CD4-positive, alpha-beta T cell (primary cell): ENCODE measurements at regions not wholly inside any gene's neighbourhood (a gene's known extent, or its start where the extent isn't known, plus 50 kb on each side); places are given as distances from the start of the nearest gene placed in this dataset.

ENCODE experiments used
- ATAC-seq: fragments of 200-7000 bp; cut with Tn5 transposase; one replicate; pipeline ENCODE4 v1.10.0; 2022; ENCODE audit warnings: mild to moderate bottlenecking; ENCODE audit not compliant: poor library complexity
- CTCF ChIA-PET: fragments of 350-600 bp; sonication (Branson Sonifier 250); formaldehyde crosslinking; loops from one replicate; lab custom pipeline; 2021; ENCODE audit warnings: antibody characterized with exemption, inconsistent platforms; lab: Charles Lee
- POLR2A ChIA-PET: fragments of 350-600 bp; sonication (Branson Sonifier 250); formaldehyde crosslinking; loops from one replicate; lab custom pipeline; 2021; ENCODE audit warnings: antibody characterized with exemption, inconsistent platforms; lab: Charles Lee
- DNase-seq, 14 experiments: peaks; one replicate each; pipeline ENCODE4 v3.0.0-alpha.2; 2013 to 2020; ENCODE audit warnings: mixed read lengths in 2 of 14
- H3K27ac ChIP-seq, 2 donors: one replicate each; pipeline versions ENCODE4 v1.5.1 to v1.7.0; 2013; ENCODE audit warnings: low read length in 2 of 2, low read depth in 1 of 2, mild to moderate bottlenecking in 1 of 2
- H3K27me3 ChIP-seq, 2 experiments: 1 replicate in 1 of 2; 2 replicates in 1 of 2; pipeline versions ENCODE4 v1.6.1 to v1.7.0; 2013; ENCODE audit warnings: low read length in 2 of 2, control low read depth in 1 of 2, mild to moderate bottlenecking in 1 of 2, moderate library complexity in 1 of 2; ENCODE audit not compliant: insufficient read depth in 2 of 2, control insufficient read depth in 1 of 2
- H3K36me3 ChIP-seq: one replicate; pipeline ENCODE4 v1.6.1; 2013; ENCODE audit warnings: low read length, control low read depth; ENCODE audit not compliant: insufficient read depth
- H3K4me1 ChIP-seq: one replicate; pipeline ENCODE4 v1.6.1; 2013; ENCODE audit warnings: low read length, control low read depth; ENCODE audit not compliant: insufficient read depth
- H3K4me3 ChIP-seq: one replicate; pipeline ENCODE4 v1.5.1; 2013; ENCODE audit warnings: mild to moderate bottlenecking, low read length, moderate library complexity
- H3K9me3 ChIP-seq, 2 experiments: 1 replicate in 1 of 2; 2 replicates in 1 of 2; pipeline versions ENCODE4 v1.6.1 to v1.7.0; 2013; ENCODE audit warnings: low read length in 2 of 2, mild to moderate bottlenecking in 2 of 2, control low read depth in 1 of 2, moderate library complexity in 1 of 2; ENCODE audit not compliant: control insufficient read depth in 1 of 2, insufficient read depth in 1 of 2
- H3K27ac Mint-ChIP-seq: one replicate; pipeline ENCODE4 v1.8.0; 2020; ENCODE audit warnings: mixed read lengths
- H3K27me3 Mint-ChIP-seq: one replicate; pipeline ENCODE4 v1.8.0; 2021; ENCODE audit warnings: mixed read lengths
- H3K36me3 Mint-ChIP-seq: one replicate; pipeline ENCODE4 v1.8.0; 2021; ENCODE audit warnings: low read depth, mixed read lengths
- H3K4me1 Mint-ChIP-seq: one replicate; pipeline ENCODE4 v1.8.0; 2021; ENCODE audit warnings: low read depth, mixed read lengths
- H3K4me3 Mint-ChIP-seq: one replicate; pipeline ENCODE4 v1.8.0; 2020; ENCODE audit warnings: mild to moderate bottlenecking, mixed read lengths
- H3K9me3 Mint-ChIP-seq: one replicate; pipeline ENCODE4 v1.8.0; 2020; ENCODE audit warnings: mixed read lengths
- CTCF ChIP-seq: fragments of 200-600 bp; IDR thresholded peaks from one replicate; pipeline ENCODE4 v1.8.0; 2022; ENCODE audit warnings: antibody characterized with exemption, mild to moderate bottlenecking
- intact Hi-C, 2 experiments: fragments of 100-400 bp; cut with DNase I in 1 of 2; cut with micrococcal nuclease in 1 of 2; formaldehyde crosslinking; loops; one replicate each; pipeline versions ENCODE4 v1.15.1 to v1.9.0; 2023 to 2025; cut with DNase I, micrococcal nuclease

- TF ChIP-seq CTCF, result no peak
Measured at GRCh38 chr11:134862105-134862502, 450.1 kb upstream of the B3GAT1 start.

GRCh38 chr11:134861490-134862104 lies 449.6 kb upstream of the B3GAT1 start:
- CTCF ChIA-PET, result no interaction called here
- DNase-seq (no peak), ATAC-seq (no peak)
- Mint-ChIP-seq H3K4me1 (no peaks in the 10 kb centered on the region), H3K27me3 (peaks cover 26% of the 10 kb centered on the region), H3K4me3 (no peak overlapping the region), H3K9me3 (no peaks in the 10 kb centered on the region), H3K36me3 (no peaks in the 10 kb centered on the region), H3K27ac (no peak overlapping the region)
- H3K36me3 ChIP-seq, result no peaks in the 10 kb centered on the region
- intact Hi-C loops, result no loop called here
- no peak overlapping the region for H3K27ac ChIP-seq
- H3K4me1 ChIP-seq, result no peaks in the 10 kb centered on the region
- peaks cover 0 to 2% of the 10 kb centered on the region in 2 experiments for H3K27me3 ChIP-seq
- POLR2A ChIA-PET, result no interaction called here
- no peaks in the 10 kb centered on the region for H3K9me3 ChIP-seq
- no peak for TF ChIP-seq CTCF
- no peak overlapping the region for H3K4me3 ChIP-seq

More at GRCh38 chr11:134862105-134862502, 450.1 kb upstream of the B3GAT1 start:
- H3K4me3 Mint-ChIP-seq, result no peak overlapping the region
- no peaks in the 10 kb centered on the region for H3K9me3 ChIP-seq
- H3K36me3 ChIP-seq, result no peaks in the 10 kb centered on the region
- no peak overlapping the region for H3K27ac ChIP-seq
- no peak for DNase-seq
- no peaks in the 10 kb centered on the region for H3K4me1 ChIP-seq
- no peaks in the 10 kb centered on the region for H3K9me3 Mint-ChIP-seq
- peaks cover 0 to 2% of the 10 kb centered on the region in 2 experiments for H3K27me3 ChIP-seq
- no peak overlapping the region for H3K27ac Mint-ChIP-seq
- H3K27me3 Mint-ChIP-seq, result peaks cover 26% of the 10 kb centered on the region
- no peak overlapping the region for H3K4me3 ChIP-seq
- intact Hi-C loops, result no loop called here
- H3K4me1 Mint-ChIP-seq, result no peaks in the 10 kb centered on the region
- ChIA-PET CTCF (no interaction called here), POLR2A (no interaction called here)
- no peaks in the 10 kb centered on the region for H3K36me3 Mint-ChIP-seq
- ATAC-seq, result no peak

GRCh38 chr11:134858783-134859480 lies 446.9 kb upstream of the B3GAT1 start:
- Histone ChIP-seq H3K4me1 (no peaks in the 10 kb centered on the region), H3K36me3 (no peaks in the 10 kb centered on the region), H3K27me3 (peaks cover 0 to 2% of the 10 kb centered on the region in 2 experiments), H3K9me3 (no peaks in the 10 kb centered on the region), H3K27ac (no peak overlapping the region), H3K4me3 (no peak overlapping the region)
- ChIA-PET CTCF (no interaction called here), POLR2A (no interaction called here)
- no peak overlapping the region for H3K27ac Mint-ChIP-seq
- TF ChIP-seq CTCF, result no peak
- H3K4me1 Mint-ChIP-seq, result no peaks in the 10 kb centered on the region
- DNase-seq (no peak), ATAC-seq (no peak)
- H3K4me3 Mint-ChIP-seq, result no peak overlapping the region
- no peaks in the 10 kb centered on the region for H3K9me3 Mint-ChIP-seq
- intact Hi-C loops, result no loop called here
- peaks cover 43% of the 10 kb centered on the region for H3K27me3 Mint-ChIP-seq
- H3K36me3 Mint-ChIP-seq, result no peaks in the 10 kb centered on the region
